Body of pancreas (tissue), 4 donors: ENCODE measurements at regions not wholly inside any gene's neighbourhood (a gene's known extent, or its start where the extent isn't known, plus 50 kb on each side); places are given as distances from the start of the nearest gene placed in this dataset.

Experiments
- ATAC-seq: fragments of 150-250 bp; one replicate; pipeline ENCODE4 v1.9.1; 2016
- DNase-seq, 4 donors: peaks; one replicate each; pipeline ENCODE4 v3.0.0-alpha.2; 2019
- H3K27ac ChIP-seq, 4 donors: fragments of 200-600 bp; sonication (generic); 1 replicate in 3 of 4; 2 replicates in 1 of 4; pipeline versions ENCODE4 v1.5.1 to v1.6.1; 2016 to 2019; ENCODE audit warnings: mild to moderate bottlenecking in 1 of 4, mixed read lengths in 1 of 4, moderate library complexity in 1 of 4
- H3K27me3 ChIP-seq, 2 donors: fragments of 200-600 bp; sonication (generic); one replicate each; pipeline ENCODE4 v1.6.0; 2016; ENCODE audit warnings: mild to moderate bottlenecking in 1 of 2
- H3K36me3 ChIP-seq, 2 donors: fragments of 200-600 bp; sonication (generic); replicated peaks in 1 of 2; 2 replicates each; pipeline ENCODE4 v1.5.1; 2016; ENCODE audit warnings: low read depth in 2 of 2; ENCODE audit not compliant: insufficient read depth in 1 of 2
- H3K4me1 ChIP-seq: fragments of 200-600 bp; sonication (generic); one replicate; pipeline ENCODE4 v1.6.0; 2016
- H3K4me3 ChIP-seq, 2 donors: fragments of 200-600 bp; sonication (generic); 1 replicate in 1 of 2; 2 replicates in 1 of 2; pipeline ENCODE4 v1.5.1; 2016 to 2019
- H3K9me3 ChIP-seq, 3 donors: fragments of 200-600 bp; sonication (generic); 1 replicate in 2 of 3; 2 replicates in 1 of 3; pipeline ENCODE4 v1.5.1; 2016
- POLR2A ChIP-seq, 3 donors: fragments of 450-650 bp; IDR thresholded peaks; one replicate each; pipeline ENCODE4 v1.6.1; 2016; ENCODE audit warnings: antibody characterized with exemption in 3 of 3, mild to moderate bottlenecking in 2 of 3
- WGBS, 2 donors: methylation state at CpG; one replicate each; pipeline ENCODE4 v1.1.5; 2017; 5-methylcytosine and 5-hydroxymethylcytosine counted together
- intact Hi-C: fragments of 100-400 bp; cut with DNase I; formaldehyde crosslinking; loops from one replicate; pipeline ENCODE4 v1.15.1; 2023
- TF ChIP-seq, protein P1 (sequence below), 7 experiments: fragments of 450-650 bp in 4 of 7; fragments of 200-600 bp in 3 of 7; sonication (generic) in 3 of 7; IDR thresholded peaks; one replicate each; pipeline ENCODE4 v1.5.1; 2016 to 2019; ENCODE audit warnings: antibody characterized with exemption in 7 of 7

DNA sequence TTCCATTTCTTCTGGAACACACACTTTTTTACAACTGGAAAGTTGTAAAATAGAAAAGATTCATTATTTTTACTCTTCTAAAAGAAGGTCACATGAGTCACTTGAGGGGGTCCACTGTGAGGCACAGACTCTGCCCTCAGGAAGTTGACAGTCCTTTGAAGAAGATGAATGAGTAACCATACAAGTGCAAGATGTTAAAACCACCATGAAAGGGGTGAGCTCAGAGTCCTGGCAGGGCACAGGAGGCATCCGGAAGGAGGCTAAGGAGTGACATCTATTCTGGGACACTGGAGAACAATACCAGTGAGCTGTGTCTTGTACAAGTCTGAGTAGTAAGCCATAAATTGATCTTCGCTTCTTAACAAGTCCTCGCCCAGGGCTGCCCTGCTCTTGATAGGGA is 126.0 kb upstream of the FRMD6 start:
- no peaks in the 10 kb centered on the region for H3K36me3 ChIP-seq
- H3K4me1 ChIP-seq, result no peaks in the 10 kb centered on the region
- no peak overlapping the region for H3K27ac ChIP-seq
- no peaks in the 10 kb centered on the region for H3K9me3 ChIP-seq
- H3K27me3 ChIP-seq, result no peaks in the 10 kb centered on the region
- intact Hi-C loops, result no loop called here
- 84 to 86% methylated on average over 3 of the region's 3 CpGs for WGBS, 2 donors
- DNase-seq, result no peak
- no peak overlapping the region for H3K4me3 ChIP-seq
- no peak for TF ChIP-seq POLR2A (IDR thresholded peaks at IDR 0.05)
- TF ChIP-seq, protein P1, sequence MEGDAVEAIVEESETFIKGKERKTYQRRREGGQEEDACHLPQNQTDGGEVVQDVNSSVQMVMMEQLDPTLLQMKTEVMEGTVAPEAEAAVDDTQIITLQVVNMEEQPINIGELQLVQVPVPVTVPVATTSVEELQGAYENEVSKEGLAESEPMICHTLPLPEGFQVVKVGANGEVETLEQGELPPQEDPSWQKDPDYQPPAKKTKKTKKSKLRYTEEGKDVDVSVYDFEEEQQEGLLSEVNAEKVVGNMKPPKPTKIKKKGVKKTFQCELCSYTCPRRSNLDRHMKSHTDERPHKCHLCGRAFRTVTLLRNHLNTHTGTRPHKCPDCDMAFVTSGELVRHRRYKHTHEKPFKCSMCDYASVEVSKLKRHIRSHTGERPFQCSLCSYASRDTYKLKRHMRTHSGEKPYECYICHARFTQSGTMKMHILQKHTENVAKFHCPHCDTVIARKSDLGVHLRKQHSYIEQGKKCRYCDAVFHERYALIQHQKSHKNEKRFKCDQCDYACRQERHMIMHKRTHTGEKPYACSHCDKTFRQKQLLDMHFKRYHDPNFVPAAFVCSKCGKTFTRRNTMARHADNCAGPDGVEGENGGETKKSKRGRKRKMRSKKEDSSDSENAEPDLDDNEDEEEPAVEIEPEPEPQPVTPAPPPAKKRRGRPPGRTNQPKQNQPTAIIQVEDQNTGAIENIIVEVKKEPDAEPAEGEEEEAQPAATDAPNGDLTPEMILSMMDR (IDR thresholded peaks at IDR 0.05), result no peak
- ATAC-seq, result no peak

DNA sequence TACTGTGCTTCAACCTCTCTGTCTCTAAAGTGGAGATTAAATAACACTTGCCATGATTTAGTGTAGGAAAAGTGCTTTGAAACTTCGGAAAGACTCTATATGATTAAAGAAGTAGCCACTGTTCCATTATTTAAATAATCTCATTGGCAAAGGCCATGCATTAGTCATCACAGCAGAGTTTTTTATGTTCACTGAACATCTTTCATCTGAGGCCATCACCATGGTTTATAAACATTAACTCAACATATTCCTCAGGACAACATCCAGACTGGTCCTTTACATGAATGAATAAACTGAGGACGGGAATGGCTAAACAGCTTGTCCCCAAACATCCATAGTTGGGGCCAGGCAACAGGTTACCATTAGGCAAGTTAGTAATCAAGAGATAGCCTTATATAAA is 124.6 kb upstream of the FRMD6 start:
- intact Hi-C loops, result no loop called here
- 48 to 67% methylated on average over 2 of the region's 2 CpGs for WGBS, 2 donors
- Histone ChIP-seq H3K9me3 (no peaks in the 10 kb centered on the region), H3K4me3 (no peak overlapping the region), H3K27me3 (no peaks in the 10 kb centered on the region), H3K27ac (no peak overlapping the region), H3K36me3 (no peaks in the 10 kb centered on the region), H3K4me1 (no peaks in the 10 kb centered on the region)
- no peak for TF ChIP-seq POLR2A (IDR thresholded peaks at IDR 0.05)
- TF ChIP-seq, protein P1 (IDR thresholded peaks at IDR 0.05), result no peak
- no peak for DNase-seq
- ATAC-seq, result no peak

DNA sequence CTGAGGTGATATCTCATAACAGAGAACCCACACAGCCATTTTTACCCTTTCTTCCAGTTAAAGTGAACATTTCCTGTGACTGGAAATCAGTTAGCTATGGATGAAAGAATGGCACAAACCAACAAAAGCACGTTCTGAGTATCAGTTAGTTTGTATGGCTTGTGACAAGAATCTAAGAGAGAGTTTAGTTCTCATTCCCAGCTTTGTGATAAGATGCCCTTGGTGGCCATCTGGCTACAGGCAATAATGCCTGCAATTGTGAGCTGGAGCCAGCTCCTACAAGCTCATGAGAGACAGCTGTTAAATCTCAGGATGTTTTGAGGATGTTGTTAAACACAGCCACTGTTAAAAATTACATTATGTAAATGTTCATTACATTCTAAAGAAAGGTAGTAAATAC is 122.0 kb upstream of the FRMD6 start:
- Histone ChIP-seq H3K4me1 (peaks cover 14% of the 10 kb centered on the region), H3K27ac (no peak overlapping the region), H3K27me3 (no peaks in the 10 kb centered on the region), H3K9me3 (no peaks in the 10 kb centered on the region), H3K4me3 (no peak overlapping the region), H3K36me3 (no peaks in the 10 kb centered on the region)
- no peak for ATAC-seq
- WGBS, 2 donors, result 24 to 29% methylated on average over 1 of the region's 1 CpG
- intact Hi-C loops, result no loop called here
- no peak for DNase-seq
- TF ChIP-seq, protein P1 (IDR thresholded peaks at IDR 0.05), result no peak
- TF ChIP-seq POLR2A (IDR thresholded peaks at IDR 0.05), result no peak

DNA sequence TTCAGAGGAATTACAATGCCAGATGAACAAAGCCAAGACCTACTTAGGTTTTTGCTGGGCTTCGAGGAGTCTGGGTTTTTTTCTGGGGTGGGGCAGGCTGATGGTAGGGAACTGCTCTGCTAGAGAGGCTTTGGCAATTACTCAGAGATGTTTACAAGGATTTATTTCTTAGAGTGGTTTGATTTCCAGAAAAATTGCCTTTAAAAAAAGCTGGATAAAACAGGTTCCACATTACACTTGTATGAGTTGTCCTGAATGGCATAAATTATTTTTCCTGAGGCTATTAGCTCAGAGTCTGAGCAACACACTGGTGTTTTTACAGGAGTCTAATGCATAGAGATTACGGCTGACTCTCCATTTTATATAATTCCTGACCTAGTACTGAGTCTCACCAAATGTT is 118.5 kb upstream of the FRMD6 start:
- H3K36me3 ChIP-seq, result no peaks in the 10 kb centered on the region
- no peak for DNase-seq
- H3K27me3 ChIP-seq, result no peaks in the 10 kb centered on the region
- WGBS, 2 donors, result 73 to 74% methylated on average over 2 of the region's 2 CpGs
- H3K4me1 ChIP-seq, result peaks cover 17% of the 10 kb centered on the region
- intact Hi-C loops, result no loop called here
- no peak for ATAC-seq
- no peak overlapping the region for H3K4me3 ChIP-seq
- peak overlapping the region in 1 of 4 donors; percentile 56 for H3K27ac ChIP-seq
- H3K9me3 ChIP-seq, result peaks cover 0 to 5% (median 0%) of the 10 kb centered on the region in 3 donors
- TF ChIP-seq, protein P1 (IDR thresholded peaks at IDR 0.05), result no peak
- no peak for TF ChIP-seq POLR2A (IDR thresholded peaks at IDR 0.05)

DNA sequence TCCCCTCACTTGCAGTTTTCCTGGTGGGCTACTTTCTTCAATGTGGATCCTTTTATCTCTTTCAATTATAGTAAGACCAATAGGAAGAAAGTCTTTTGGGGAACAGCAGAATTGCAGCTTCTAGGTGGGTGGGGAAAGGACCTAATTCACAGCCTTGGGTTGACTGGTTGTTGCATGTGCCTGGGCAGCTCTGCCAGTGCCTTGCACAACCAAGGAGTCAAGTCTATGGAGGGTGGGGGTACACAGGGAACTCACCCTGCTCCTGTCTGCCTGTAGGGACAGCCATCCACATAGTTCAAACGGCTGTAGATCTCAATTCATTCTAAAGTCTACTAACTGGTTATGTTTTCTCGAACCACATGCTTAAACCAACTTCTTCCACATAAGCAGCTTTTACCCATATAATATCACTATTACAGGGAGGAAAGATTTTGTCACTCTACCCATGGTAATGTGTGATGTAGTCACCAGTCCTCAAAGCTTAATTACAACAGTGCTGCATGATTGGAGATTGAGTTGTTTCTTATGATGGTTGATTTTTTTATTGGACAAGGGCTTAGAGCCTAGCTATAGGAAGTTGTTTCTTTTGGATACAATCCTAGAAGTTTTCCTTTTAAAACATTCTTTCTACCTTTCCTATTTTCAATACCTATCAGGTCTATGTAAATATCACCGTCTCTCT is 117.7 kb upstream of the FRMD6 start:
- 59 to 64% methylated on average over 3 of the region's 3 CpGs for WGBS, 2 donors
- Histone ChIP-seq H3K36me3 (no peaks in the 10 kb centered on the region), H3K9me3 (peaks cover 0 to 5% (median 0%) of the 10 kb centered on the region in 3 donors), H3K4me3 (no peak overlapping the region), H3K27ac (peak overlapping the region; percentile 22 to 74 (median 48)), H3K4me1 (peaks cover 17% of the 10 kb centered on the region), H3K27me3 (no peaks in the 10 kb centered on the region)
- ATAC-seq (no peak), DNase-seq (no peak)
- intact Hi-C loops, result no loop called here
- TF ChIP-seq POLR2A (IDR thresholded peaks at IDR 0.05), result no peak
- TF ChIP-seq, protein P1 (IDR thresholded peaks at IDR 0.05), result no peak
